GM23338 (cell line): ENCODE measurements at regions not wholly inside any gene's neighbourhood (a gene's known extent, or its start where the extent isn't known, plus 50 kb on each side); places are given as distances from the start of the nearest gene placed in this dataset.
A peak's percentile ranks its signal among the peaks of the same experiment; 100 is the strongest.

Experiments used
- ATAC-seq: fragments of 200-7000 bp; cut with Tn5 transposase; 3 replicates; pipeline ENCODE4 v1.9.1; 2020
- DNase-seq: peaks from one replicate; pipeline ENCODE4 v3.0.0-alpha.2; 2015; ENCODE audit warnings: low spot score
- H2AFZ ChIP-seq: fragments of 200-600 bp; sonication (generic); 2 replicates; pipeline ENCODE4 v1.8.0; 2016; ENCODE audit warnings: antibody characterized with exemption, mild to moderate bottlenecking, moderate library complexity
- H3F3A ChIP-seq: fragments of 200-600 bp; sonication (generic); replicated peaks from 2 replicates; pipeline ENCODE4 v1.8.0; 2017; ENCODE audit warnings: antibody characterized with exemption, mixed run types, low read depth
- H3K27ac ChIP-seq: fragments of 200-600 bp; sonication (generic); 2 replicates; pipeline ENCODE4 v1.6.1; 2016; ENCODE audit warnings: low read depth
- H3K27me3 ChIP-seq: fragments of 200-600 bp; sonication (generic); 2 replicates; pipeline ENCODE4 v1.8.0; 2016; ENCODE audit warnings: mild to moderate bottlenecking, mixed run types, moderate library complexity; ENCODE audit not compliant: insufficient read depth
- H3K36me3 ChIP-seq: fragments of 200-600 bp; sonication (generic); 2 replicates; pipeline ENCODE4 v1.8.0; 2016; ENCODE audit warnings: mild to moderate bottlenecking; ENCODE audit not compliant: insufficient read depth
- H3K4me1 ChIP-seq: fragments of 200-600 bp; sonication (generic); 2 replicates; pipeline ENCODE4 v1.8.0; 2016; ENCODE audit warnings: mild to moderate bottlenecking, moderate library complexity; ENCODE audit not compliant: insufficient read depth
- H3K4me2 ChIP-seq: fragments of 200-600 bp; sonication (generic); 2 replicates; pipeline ENCODE4 v1.7.1; 2017; ENCODE audit warnings: mixed run types
- H3K4me3 ChIP-seq: fragments of 200-600 bp; sonication (generic); 2 replicates; pipeline ENCODE4 v1.6.1; 2016; ENCODE audit warnings: mixed run types
- H3K79me2 ChIP-seq: fragments of 200-600 bp; sonication (generic); replicated peaks from 2 replicates; pipeline ENCODE4 v1.8.0; 2017; ENCODE audit warnings: mild to moderate bottlenecking; ENCODE audit not compliant: insufficient read depth
- H3K9me2 ChIP-seq: fragments of 200-600 bp; sonication (generic); 2 replicates; pipeline ENCODE4 v1.8.0; 2017; ENCODE audit not compliant: insufficient read depth
- H4K20me1 ChIP-seq: fragments of 200-600 bp; sonication (generic); replicated peaks from 2 replicates; pipeline ENCODE4 v1.8.0; 2017; ENCODE audit warnings: mild to moderate bottlenecking; ENCODE audit not compliant: insufficient read depth
- H3K27ac Mint-ChIP-seq: 2 replicates; pipeline ENCODE4 v1.8.0; 2020; ENCODE audit warnings: inconsistent platforms, mild to moderate bottlenecking, moderate library complexity, mixed read lengths
- H3K27me3 Mint-ChIP-seq: 3 replicates; pipeline ENCODE4 v1.8.0; 2022; ENCODE audit warnings: low read depth, mild to moderate bottlenecking, moderate library complexity, mixed read lengths, inconsistent platforms; ENCODE audit not compliant: insufficient read depth, poor library complexity
- H3K36me3 Mint-ChIP-seq: 3 replicates; pipeline ENCODE4 v1.8.0; 2021; ENCODE audit warnings: low read depth, mild to moderate bottlenecking, inconsistent platforms, moderate library complexity, mixed read lengths
- H3K4me1 Mint-ChIP-seq: 3 replicates; pipeline ENCODE4 v1.8.0; 2020; ENCODE audit warnings: mild to moderate bottlenecking, inconsistent platforms, mixed read lengths
- H3K4me3 Mint-ChIP-seq: 3 replicates; pipeline ENCODE4 v1.8.0; 2021; ENCODE audit warnings: moderate library complexity, mild to moderate bottlenecking, inconsistent platforms, mixed read lengths
- H3K9me3 Mint-ChIP-seq: 3 replicates; pipeline ENCODE4 v1.8.0; 2020; ENCODE audit warnings: moderate library complexity, mild to moderate bottlenecking, inconsistent platforms, mixed read lengths
- CREB1 ChIP-seq: fragments of 250-450 bp; sonication (Bioruptor Pico); IDR thresholded peaks from 2 replicates; pipeline ENCODE4 v1.5.0; 2020; ENCODE audit warnings: low read depth, mild to moderate bottlenecking, moderate library complexity
- CTCF ChIP-seq, 2 experiments: fragments of 200-600 bp in 1 of 2; sonication (generic) in 1 of 2; conservative IDR thresholded peaks; 2 replicates each; pipeline versions ENCODE4 v1.5.1 to v1.6.1; 2016 to 2017; ENCODE audit warnings: antibody characterized with exemption in 2 of 2, low read depth in 2 of 2, mild to moderate bottlenecking in 2 of 2, moderate library complexity in 1 of 2
- ETS1 ChIP-seq: IDR thresholded peaks from 2 replicates; pipeline ENCODE4 v1.6.1; 2016; ENCODE audit warnings: antibody characterized with exemption
- EZH2 ChIP-seq: fragments of 200-600 bp; sonication (generic); IDR thresholded peaks from one replicate; pipeline ENCODE4 v1.8.0; 2017; ENCODE audit warnings: antibody characterized with exemption, mild to moderate bottlenecking, low read depth; ENCODE audit not compliant: unreplicated experiment
- EZH2phosphoT487 ChIP-seq: fragments of 200-600 bp; sonication (generic); IDR thresholded peaks from one replicate; pipeline ENCODE4 v1.8.1; 2018; ENCODE audit warnings: antibody characterized with exemption; ENCODE audit not compliant: unreplicated experiment
- JUNB ChIP-seq: IDR thresholded peaks from one replicate; pipeline ENCODE4 v1.6.1; 2016; ENCODE audit warnings: antibody characterized with exemption; ENCODE audit not compliant: unreplicated experiment
- NANOG ChIP-seq: IDR thresholded peaks from 2 replicates; pipeline ENCODE4 v1.6.1; 2016; ENCODE audit warnings: antibody characterized with exemption, borderline replicate concordance
- POLR2AphosphoS5 ChIP-seq: IDR thresholded peaks from 2 replicates; pipeline ENCODE4 v1.6.1; 2016; ENCODE audit warnings: antibody characterized with exemption, low read depth
- REST ChIP-seq: IDR thresholded peaks from one replicate; pipeline ENCODE4 v1.6.1; 2018; ENCODE audit warnings: antibody characterized with exemption; ENCODE audit not compliant: unreplicated experiment
- STAT1 ChIP-seq: IDR thresholded peaks from one replicate; pipeline ENCODE4 v1.6.1; 2016; ENCODE audit warnings: antibody characterized with exemption; ENCODE audit not compliant: unreplicated experiment
- ZNF114 ChIP-seq: fragments of 250-450 bp; sonication (Bioruptor Pico); IDR thresholded peaks from 2 replicates; pipeline ENCODE4 v1.5.0; 2020; ENCODE audit warnings: mild to moderate bottlenecking, moderate library complexity
- ZNF331 ChIP-seq: fragments of 250-450 bp; sonication (Bioruptor Pico); IDR thresholded peaks from 2 replicates; pipeline ENCODE4 v1.5.0; 2020; ENCODE audit warnings: low read depth, mild to moderate bottlenecking, moderate library complexity
- TF ChIP-seq, protein P1 (sequence below): fragments of 250-450 bp; sonication (Bioruptor Pico); IDR thresholded peaks from 2 replicates; pipeline ENCODE4 v1.5.0; 2020; ENCODE audit warnings: mild to moderate bottlenecking, moderate library complexity

DNA sequence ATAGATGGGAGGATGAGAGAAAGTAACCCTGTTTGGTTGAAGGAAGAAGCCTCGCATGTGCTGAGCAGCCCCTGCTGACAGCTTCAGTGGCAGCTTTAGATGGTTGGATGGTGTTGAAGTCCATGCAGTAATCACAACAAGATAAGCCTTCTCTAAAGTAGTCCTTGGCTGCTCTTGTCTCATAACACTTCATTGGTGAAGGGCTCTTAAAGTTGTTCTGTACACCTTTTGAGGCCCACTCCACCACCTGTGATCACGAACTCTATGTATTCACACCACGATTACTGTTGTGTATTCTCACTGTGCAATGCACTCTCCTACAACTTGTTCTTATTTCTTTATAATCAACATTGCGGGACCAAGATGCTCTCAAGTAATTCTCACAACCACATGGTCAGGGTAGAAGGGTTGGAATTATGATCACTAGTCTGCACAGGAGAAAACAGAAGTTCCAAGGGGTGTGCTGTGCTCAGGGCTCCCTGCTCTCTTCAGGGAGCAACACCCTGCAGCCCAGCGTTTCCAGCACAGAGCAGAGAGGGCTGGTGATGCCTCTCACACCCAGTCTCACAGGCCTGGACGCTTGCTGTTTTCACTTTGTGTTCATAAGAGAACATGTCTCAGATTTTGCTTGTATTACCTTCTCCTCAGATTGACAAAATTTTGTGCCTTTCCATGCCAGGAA, 294.4 kb downstream of the SMOC2 start:
- TF ChIP-seq ETS1 = no peak
- TF ChIP-seq STAT1 = no peak
- TF ChIP-seq, protein P1, sequence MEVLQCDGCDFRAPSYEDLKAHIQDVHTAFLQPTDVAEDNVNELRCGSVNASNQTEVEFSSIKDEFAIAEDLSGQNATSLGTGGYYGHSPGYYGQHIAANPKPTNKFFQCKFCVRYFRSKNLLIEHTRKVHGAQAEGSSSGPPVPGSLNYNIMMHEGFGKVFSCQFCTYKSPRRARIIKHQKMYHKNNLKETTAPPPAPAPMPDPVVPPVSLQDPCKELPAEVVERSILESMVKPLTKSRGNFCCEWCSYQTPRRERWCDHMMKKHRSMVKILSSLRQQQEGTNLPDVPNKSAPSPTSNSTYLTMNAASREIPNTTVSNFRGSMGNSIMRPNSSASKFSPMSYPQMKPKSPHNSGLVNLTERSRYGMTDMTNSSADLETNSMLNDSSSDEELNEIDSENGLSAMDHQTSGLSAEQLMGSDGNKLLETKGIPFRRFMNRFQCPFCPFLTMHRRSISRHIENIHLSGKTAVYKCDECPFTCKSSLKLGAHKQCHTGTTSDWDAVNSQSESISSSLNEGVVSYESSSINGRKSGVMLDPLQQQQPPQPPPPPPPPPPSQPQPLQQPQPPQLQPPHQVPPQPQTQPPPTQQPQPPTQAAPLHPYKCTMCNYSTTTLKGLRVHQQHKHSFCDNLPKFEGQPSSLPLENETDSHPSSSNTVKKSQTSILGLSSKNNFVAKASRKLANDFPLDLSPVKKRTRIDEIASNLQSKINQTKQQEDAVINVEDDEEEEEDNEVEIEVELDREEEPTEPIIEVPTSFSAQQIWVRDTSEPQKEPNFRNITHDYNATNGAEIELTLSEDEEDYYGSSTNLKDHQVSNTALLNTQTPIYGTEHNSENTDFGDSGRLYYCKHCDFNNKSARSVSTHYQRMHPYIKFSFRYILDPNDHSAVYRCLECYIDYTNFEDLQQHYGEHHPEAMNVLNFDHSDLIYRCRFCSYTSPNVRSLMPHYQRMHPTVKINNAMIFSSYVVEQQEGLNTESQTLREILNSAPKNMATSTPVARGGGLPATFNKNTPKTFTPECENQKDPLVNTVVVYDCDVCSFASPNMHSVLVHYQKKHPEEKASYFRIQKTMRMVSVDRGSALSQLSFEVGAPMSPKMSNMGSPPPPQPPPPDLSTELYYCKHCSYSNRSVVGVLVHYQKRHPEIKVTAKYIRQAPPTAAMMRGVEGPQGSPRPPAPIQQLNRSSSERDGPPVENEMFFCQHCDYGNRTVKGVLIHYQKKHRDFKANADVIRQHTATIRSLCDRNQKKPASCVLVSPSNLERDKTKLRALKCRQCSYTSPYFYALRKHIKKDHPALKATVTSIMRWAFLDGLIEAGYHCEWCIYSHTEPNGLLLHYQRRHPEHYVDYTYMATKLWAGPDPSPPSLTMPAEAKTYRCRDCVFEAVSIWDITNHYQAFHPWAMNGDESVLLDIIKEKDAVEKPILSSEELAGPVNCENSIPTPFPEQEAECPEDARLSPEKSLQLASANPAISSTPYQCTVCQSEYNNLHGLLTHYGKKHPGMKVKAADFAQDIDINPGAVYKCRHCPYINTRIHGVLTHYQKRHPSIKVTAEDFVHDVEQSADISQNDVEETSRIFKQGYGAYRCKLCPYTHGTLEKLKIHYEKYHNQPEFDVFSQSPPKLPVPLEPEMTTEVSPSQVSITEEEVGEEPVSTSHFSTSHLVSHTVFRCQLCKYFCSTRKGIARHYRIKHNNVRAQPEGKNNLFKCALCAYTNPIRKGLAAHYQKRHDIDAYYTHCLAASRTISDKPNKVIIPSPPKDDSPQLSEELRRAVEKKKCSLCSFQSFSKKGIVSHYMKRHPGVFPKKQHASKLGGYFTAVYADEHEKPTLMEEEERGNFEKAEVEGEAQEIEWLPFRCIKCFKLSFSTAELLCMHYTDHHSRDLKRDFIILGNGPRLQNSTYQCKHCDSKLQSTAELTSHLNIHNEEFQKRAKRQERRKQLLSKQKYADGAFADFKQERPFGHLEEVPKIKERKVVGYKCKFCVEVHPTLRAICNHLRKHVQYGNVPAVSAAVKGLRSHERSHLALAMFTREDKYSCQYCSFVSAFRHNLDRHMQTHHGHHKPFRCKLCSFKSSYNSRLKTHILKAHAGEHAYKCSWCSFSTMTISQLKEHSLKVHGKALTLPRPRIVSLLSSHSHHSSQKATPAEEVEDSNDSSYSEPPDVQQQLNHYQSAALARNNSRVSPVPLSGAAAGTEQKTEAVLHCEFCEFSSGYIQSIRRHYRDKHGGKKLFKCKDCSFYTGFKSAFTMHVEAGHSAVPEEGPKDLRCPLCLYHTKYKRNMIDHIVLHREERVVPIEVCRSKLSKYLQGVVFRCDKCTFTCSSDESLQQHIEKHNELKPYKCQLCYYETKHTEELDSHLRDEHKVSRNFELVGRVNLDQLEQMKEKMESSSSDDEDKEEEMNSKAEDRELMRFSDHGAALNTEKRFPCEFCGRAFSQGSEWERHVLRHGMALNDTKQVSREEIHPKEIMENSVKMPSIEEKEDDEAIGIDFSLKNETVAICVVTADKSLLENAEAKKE (CRISPR knock-in tag) = no peak
- TF ChIP-seq JUNB = no peak
- no peak for TF ChIP-seq NANOG
- TF ChIP-seq EZH2phosphoT487 = no peak
- no peak for TF ChIP-seq CREB1
- TF ChIP-seq ZNF114 (CRISPR knock-in tag) = no peak
- no peak for TF ChIP-seq REST
- TF ChIP-seq POLR2AphosphoS5 = no peak
- no peak for TF ChIP-seq ZNF331 (CRISPR knock-in tag)
- TF ChIP-seq EZH2 = no peak
- TF ChIP-seq CTCF (conservative IDR thresholded peaks at IDR 0.05; ENCODE audit: low read depth in 2 of 2) = no peak
- peaks cover 4% of the 10 kb centered on the region; the same call in 2 of the 3 replicates for H3K4me1 Mint-ChIP-seq
- no peak overlapping the region for H3K4me3 ChIP-seq
- no peak overlapping the region for H3K4me2 ChIP-seq
- no peaks in the 10 kb centered on the region for H4K20me1 ChIP-seq
- peaks cover 2% of the 10 kb centered on the region; the same call in 1 of the 3 replicates for H3K36me3 Mint-ChIP-seq
- H3K9me2 ChIP-seq = peaks cover 10% of the 10 kb centered on the region; the same call in 1 of the 2 replicates
- no peaks in the 10 kb centered on the region for H3K4me1 ChIP-seq
- H3K4me3 Mint-ChIP-seq = no peak overlapping the region
- H3K27me3 Mint-ChIP-seq = no peaks in the 10 kb centered on the region
- ATAC-seq = peak; percentile 41; the same call in 1 of the 3 replicates
- H3K36me3 ChIP-seq = no peaks in the 10 kb centered on the region
- H3F3A ChIP-seq = no peaks in the 10 kb centered on the region
- H3K27me3 ChIP-seq = no peaks in the 10 kb centered on the region
- H3K27ac ChIP-seq = no peak overlapping the region
- H3K27ac Mint-ChIP-seq = no peak overlapping the region
- H3K9me3 Mint-ChIP-seq = peaks cover 6% of the 10 kb centered on the region; the same call in 2 of the 3 replicates
- no peaks in the 10 kb centered on the region for H3K79me2 ChIP-seq
- DNase-seq = no peak
- no peak overlapping the region for H2AFZ ChIP-seq
